ENCODE measurements at regions not wholly inside any gene's neighbourhood (a gene's known extent, or its start where the extent isn't known, plus 50 kb on each side); places are given as distances from the start of the nearest gene placed in this dataset.

- TF ChIP-seq CREB1 (IDR thresholded peaks at IDR 0.05; ENCODE audit: low read depth), result no peak
- no peak for TF ChIP-seq TAF1 (IDR thresholded peaks at IDR 0.05; ENCODE audit: low read depth)
Observed at GRCh38 chr1:102578804-102579203, 529.5 kb downstream of the COL11A1 start.
